ENCODE measurements at regions not wholly inside any gene's neighbourhood (a gene's known extent, or its start where the extent isn't known, plus 50 kb on each side); places are given as distances from the start of the nearest gene placed in this dataset.

GRCh38 chr20:19074356-19074755 is 138.1 kb upstream of the SLC24A3 start:
- Histone ChIP-seq H4K20me1 (ENCODE audit: insufficient read depth) (no peaks in the 10 kb centered on the region), H3K27me3 (ENCODE audit: insufficient read depth) (no peaks in the 10 kb centered on the region), H2AFZ (ENCODE audit: low read depth) (no peak overlapping the region), H3K4me2 (no peak overlapping the region), H3K4me1 (ENCODE audit: control insufficient read depth in 1 of 2, insufficient read depth in 2 of 2, low read depth in 1 of 2, low read length in 1 of 2) (no peaks in the 10 kb centered on the region), H3K4me3 (ENCODE audit: low read depth in 2 of 2, low read length in 1 of 2) (no peak overlapping the region), H3K9me2 (no peaks in the 10 kb centered on the region), H3K27ac (ENCODE audit: low read depth in 2 of 2, low read length in 1 of 2) (no peak overlapping the region), H3K9me3 (no peaks in the 10 kb centered on the region), H3K79me2 (ENCODE audit: insufficient read depth) (no peaks in the 10 kb centered on the region), H3K36me3 (replicated peaks in 1 of 2; ENCODE audit: control insufficient read depth in 1 of 2, insufficient read depth in 2 of 2, low read length in 1 of 2) (no peaks in the 10 kb centered on the region), H3K9ac (no peak overlapping the region), H3F3A (replicated peaks; ENCODE audit: insufficient read depth) (no peaks in the 10 kb centered on the region)
- TF ChIP-seq NRF1 (IDR thresholded peaks at IDR 0.05; ENCODE audit: low read depth, low read length): no peak
- no peak for TF ChIP-seq RAD21 (IDR thresholded peaks at IDR 0.05; ENCODE audit: low read length)
- 0% methylated on average over 1 of the region's 1 CpG for WGBS (ENCODE audit: low lambda C conversion rate)
- CTCF ChIA-PET: interaction anchor here (1.1 to 1.5 kb wide), 2 partner anchors 18 to 19 kb away, joined by 3 to 4 read pairs; no protein-coding TSS in a partner anchor
- DNase-seq: no peak
- POLR2A ChIA-PET: no interaction called here

- ChIA-PET POLR2A (no interaction called here), CTCF (no interaction called here)
- Histone ChIP-seq H3K9me2 (no peaks in the 10 kb centered on the region), H3K27me3 (ENCODE audit: insufficient read depth) (no peaks in the 10 kb centered on the region), H3F3A (replicated peaks; ENCODE audit: insufficient read depth) (no peaks in the 10 kb centered on the region), H4K20me1 (ENCODE audit: insufficient read depth) (no peaks in the 10 kb centered on the region), H3K9me3 (no peaks in the 10 kb centered on the region), H3K4me1 (ENCODE audit: control insufficient read depth in 1 of 2, insufficient read depth in 2 of 2, low read depth in 1 of 2, low read length in 1 of 2) (no peaks in the 10 kb centered on the region), H3K79me2 (ENCODE audit: insufficient read depth) (no peaks in the 10 kb centered on the region), H2AFZ (ENCODE audit: low read depth) (no peak overlapping the region), H3K4me3 (ENCODE audit: low read depth in 2 of 2, low read length in 1 of 2) (no peak overlapping the region), H3K4me2 (no peak overlapping the region), H3K36me3 (replicated peaks in 1 of 2; ENCODE audit: control insufficient read depth in 1 of 2, insufficient read depth in 2 of 2, low read length in 1 of 2) (no peaks in the 10 kb centered on the region), H3K27ac (ENCODE audit: low read depth in 2 of 2, low read length in 1 of 2) (no peak overlapping the region), H3K9ac (no peak overlapping the region)
- TF ChIP-seq EZH2phosphoT487 (IDR thresholded peaks at IDR 0.05; ENCODE audit: borderline replicate concordance, low read depth) (no peak), ZBTB33 (IDR thresholded peaks at IDR 0.05; ENCODE audit: borderline replicate concordance, low read depth) (no peak), PBX3 (IDR thresholded peaks at IDR 0.05) (no peak), TCF12 (IDR thresholded peaks at IDR 0.05) (no peak), CHD2 (IDR thresholded peaks at IDR 0.05; ENCODE audit: low read length, partially characterized antibody) (no peak), CTCF (IDR thresholded peaks at IDR 0.05) (no peak), FOSL2 (IDR thresholded peaks at IDR 0.05; ENCODE audit: borderline replicate concordance, low read depth) (no peak), MAX (IDR thresholded peaks at IDR 0.05; ENCODE audit: low read depth) (no peak), YY1 (IDR thresholded peaks at IDR 0.05; ENCODE audit: low read depth) (no peak), GABPA (IDR thresholded peaks at IDR 0.05; ENCODE audit: low read depth) (no peak), MEF2A (IDR thresholded peaks at IDR 0.05; ENCODE audit: borderline replicate concordance, low read depth) (no peak), SIN3A (IDR thresholded peaks at IDR 0.05; ENCODE audit: borderline replicate concordance, low read depth, low read length) (no peak), FOXJ3 (CRISPR knock-in tag; IDR thresholded peaks at IDR 0.05) (no peak), ELF1 (IDR thresholded peaks at IDR 0.05) (no peak), MXI1 (IDR thresholded peaks at IDR 0.05; ENCODE audit: low read depth, low read length) (no peak)
- 22% methylated on average over 8 of the region's 8 CpGs for WGBS (ENCODE audit: low lambda C conversion rate)
- no peak for DNase-seq
Measured at GRCh38 chr20:19074828-19075516, 137.5 kb upstream of the SLC24A3 start.
